ENCODE measurements at regions not wholly inside any gene's neighbourhood (a gene's known extent, or its start where the extent isn't known, plus 50 kb on each side); places are given as distances from the start of the nearest gene placed in this dataset.
"Not testable (repeated sequence)": the region's sequence is repeated elsewhere in the genome, so short reads cannot be mapped to it uniquely, and the experiment has no call there.

GRCh38 chr2:14480120-14480519 lies 152.4 kb upstream of the LRATD1 start:
- no peak for FAIRE-seq
- no peak for DNase-seq (ENCODE audit: extremely low spot score, insufficient read length, low read depth)

GRCh38 chr2:14480906-14481305 lies 151.6 kb upstream of the LRATD1 start:
- no peak for DNase-seq (ENCODE audit: extremely low spot score, insufficient read length, low read depth)
- no peak for FAIRE-seq

GRCh38 chr2:14492920-14493503 lies 139.5 kb upstream of the LRATD1 start:
- FAIRE-seq (no peak), DNase-seq (ENCODE audit: extremely low spot score, insufficient read length, low read depth) (no peak)

- FAIRE-seq (no peak), DNase-seq (ENCODE audit: extremely low spot score, insufficient read length, low read depth) (no peak)
These were observed 137.8 kb upstream of the LRATD1 start for GRCh38 chr2:14494759-14495158.

GRCh38 chr2:14501061-14501460 lies 131.5 kb upstream of the LRATD1 start:
- DNase-seq (ENCODE audit: extremely low spot score, insufficient read length, low read depth) (no peak), FAIRE-seq (no peak)

GRCh38 chr2:14506955-14507354 lies 125.6 kb upstream of the LRATD1 start:
- FAIRE-seq; DNase-seq (ENCODE audit: extremely low spot score, insufficient read length, low read depth): not testable (repeated sequence)

- FAIRE-seq, result no peak
- no peak for DNase-seq (ENCODE audit: extremely low spot score, insufficient read length, low read depth)
These were observed 121.0 kb upstream of the LRATD1 start for GRCh38 chr2:14511541-14511940.

- no peak for FAIRE-seq
- no peak for DNase-seq (ENCODE audit: extremely low spot score, insufficient read length, low read depth)
These were observed 118.6 kb upstream of the LRATD1 start for GRCh38 chr2:14513903-14514302.

GRCh38 chr2:14516844-14517243 lies 115.7 kb upstream of the LRATD1 start:
- DNase-seq (ENCODE audit: extremely low spot score, insufficient read length, low read depth) (no peak), FAIRE-seq (no peak)

- DNase-seq (ENCODE audit: extremely low spot score, insufficient read length, low read depth), result no peak
- no peak for FAIRE-seq
These were observed 114.8 kb upstream of the LRATD1 start for GRCh38 chr2:14517731-14518130.

- FAIRE-seq (no peak), DNase-seq (ENCODE audit: extremely low spot score, insufficient read length, low read depth) (no peak)
These were observed 112.1 kb upstream of the LRATD1 start for GRCh38 chr2:14520385-14520945.

GRCh38 chr2:14524041-14524802 lies 108.3 kb upstream of the LRATD1 start:
- DNase-seq (ENCODE audit: extremely low spot score, insufficient read length, low read depth), result no peak

GRCh38 chr2:14524803-14525080 lies 107.8 kb upstream of the LRATD1 start:
- no peak for DNase-seq (ENCODE audit: extremely low spot score, insufficient read length, low read depth)
- FAIRE-seq, result no peak

More at GRCh38 chr2:14524041-14524802, 108.3 kb upstream of the LRATD1 start:
- FAIRE-seq, result no peak

- no peak for FAIRE-seq
- DNase-seq (ENCODE audit: extremely low spot score, insufficient read length, low read depth), result no peak
These were observed 102.0 kb upstream of the LRATD1 start for GRCh38 chr2:14530506-14530905.

GRCh38 chr2:14533131-14533757 lies 99.3 kb upstream of the LRATD1 start:
- FAIRE-seq (no peak), DNase-seq (ENCODE audit: extremely low spot score, insufficient read length, low read depth) (no peak)

GRCh38 chr2:14535156-14535555 lies 97.4 kb upstream of the LRATD1 start:
- FAIRE-seq (no peak), DNase-seq (ENCODE audit: extremely low spot score, insufficient read length, low read depth) (no peak)

- no peak for FAIRE-seq
These were observed 95.5 kb upstream of the LRATD1 start for GRCh38 chr2:14536976-14537375.

GRCh38 chr2:14540015-14540414 lies 92.5 kb upstream of the LRATD1 start:
- DNase-seq (ENCODE audit: extremely low spot score, insufficient read length, low read depth) (no peak), FAIRE-seq (no peak)

More at GRCh38 chr2:14536976-14537375, 95.5 kb upstream of the LRATD1 start:
- no peak for DNase-seq (ENCODE audit: extremely low spot score, insufficient read length, low read depth)

GRCh38 chr2:14543284-14543683 lies 89.2 kb upstream of the LRATD1 start:
- no peak for FAIRE-seq
- no peak for DNase-seq (ENCODE audit: extremely low spot score, insufficient read length, low read depth)

- DNase-seq (ENCODE audit: extremely low spot score, insufficient read length, low read depth) (no peak), FAIRE-seq (no peak)
These were observed 88.3 kb upstream of the LRATD1 start for GRCh38 chr2:14544247-14544646.

- FAIRE-seq, result no peak
These were observed 84.7 kb upstream of the LRATD1 start for GRCh38 chr2:14547830-14548229.

More at GRCh38 chr2:14547830-14548229, 84.7 kb upstream of the LRATD1 start:
- no peak for DNase-seq (ENCODE audit: extremely low spot score, insufficient read length, low read depth)

Data from GM18507 (cell line).